ENCODE measurements at regions not wholly inside any gene's neighbourhood (a gene's known extent, or its start where the extent isn't known, plus 50 kb on each side); places are given as distances from the start of the nearest gene placed in this dataset.

- TF ChIP-seq STAT5B (CRISPR knock-in tag; IDR thresholded peaks at IDR 0.05), result no peak
- no peak for TF ChIP-seq GATA2 (CRISPR knock-in tag; IDR thresholded peaks at IDR 0.05)
- no peak for TF ChIP-seq NR2C1 (IDR thresholded peaks at IDR 0.05)
- TF ChIP-seq NR2C1 (tag; IDR thresholded peaks at IDR 0.05), result no peak
- no peak for TF ChIP-seq ZNF175 (CRISPR knock-in tag; IDR thresholded peaks at IDR 0.05; ENCODE audit: low read depth)
- TF ChIP-seq ZNF431 (CRISPR knock-in tag; IDR thresholded peaks at IDR 0.05), result no peak
- TF ChIP-seq IRF2 (CRISPR knock-in tag; IDR thresholded peaks at IDR 0.05), result no peak
- TF ChIP-seq, protein P1, sequence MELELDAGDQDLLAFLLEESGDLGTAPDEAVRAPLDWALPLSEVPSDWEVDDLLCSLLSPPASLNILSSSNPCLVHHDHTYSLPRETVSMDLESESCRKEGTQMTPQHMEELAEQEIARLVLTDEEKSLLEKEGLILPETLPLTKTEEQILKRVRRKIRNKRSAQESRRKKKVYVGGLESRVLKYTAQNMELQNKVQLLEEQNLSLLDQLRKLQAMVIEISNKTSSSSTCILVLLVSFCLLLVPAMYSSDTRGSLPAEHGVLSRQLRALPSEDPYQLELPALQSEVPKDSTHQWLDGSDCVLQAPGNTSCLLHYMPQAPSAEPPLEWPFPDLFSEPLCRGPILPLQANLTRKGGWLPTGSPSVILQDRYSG (tag; conservative IDR thresholded peaks at IDR 0.05; ENCODE audit: low read depth), result no peak
- TF ChIP-seq, protein P2, sequence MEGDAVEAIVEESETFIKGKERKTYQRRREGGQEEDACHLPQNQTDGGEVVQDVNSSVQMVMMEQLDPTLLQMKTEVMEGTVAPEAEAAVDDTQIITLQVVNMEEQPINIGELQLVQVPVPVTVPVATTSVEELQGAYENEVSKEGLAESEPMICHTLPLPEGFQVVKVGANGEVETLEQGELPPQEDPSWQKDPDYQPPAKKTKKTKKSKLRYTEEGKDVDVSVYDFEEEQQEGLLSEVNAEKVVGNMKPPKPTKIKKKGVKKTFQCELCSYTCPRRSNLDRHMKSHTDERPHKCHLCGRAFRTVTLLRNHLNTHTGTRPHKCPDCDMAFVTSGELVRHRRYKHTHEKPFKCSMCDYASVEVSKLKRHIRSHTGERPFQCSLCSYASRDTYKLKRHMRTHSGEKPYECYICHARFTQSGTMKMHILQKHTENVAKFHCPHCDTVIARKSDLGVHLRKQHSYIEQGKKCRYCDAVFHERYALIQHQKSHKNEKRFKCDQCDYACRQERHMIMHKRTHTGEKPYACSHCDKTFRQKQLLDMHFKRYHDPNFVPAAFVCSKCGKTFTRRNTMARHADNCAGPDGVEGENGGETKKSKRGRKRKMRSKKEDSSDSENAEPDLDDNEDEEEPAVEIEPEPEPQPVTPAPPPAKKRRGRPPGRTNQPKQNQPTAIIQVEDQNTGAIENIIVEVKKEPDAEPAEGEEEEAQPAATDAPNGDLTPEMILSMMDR (IDR thresholded peaks at IDR 0.05 in 2 of 3, conservative IDR thresholded peaks at IDR 0.05 in 1 of 3; ENCODE audit: insufficient read depth in 2 of 3, low read depth in 1 of 3, low read length in 3 of 3), result no peak
- TF ChIP-seq, protein P3, sequence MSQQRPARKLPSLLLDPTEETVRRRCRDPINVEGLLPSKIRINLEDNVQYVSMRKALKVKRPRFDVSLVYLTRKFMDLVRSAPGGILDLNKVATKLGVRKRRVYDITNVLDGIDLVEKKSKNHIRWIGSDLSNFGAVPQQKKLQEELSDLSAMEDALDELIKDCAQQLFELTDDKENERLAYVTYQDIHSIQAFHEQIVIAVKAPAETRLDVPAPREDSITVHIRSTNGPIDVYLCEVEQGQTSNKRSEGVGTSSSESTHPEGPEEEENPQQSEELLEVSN (IDR thresholded peaks at IDR 0.05; ENCODE audit: borderline replicate concordance in 1 of 2, extremely low read depth in 1 of 2, insufficient read depth in 1 of 2, insufficient read length in 1 of 2, low read depth in 1 of 2, low read length in 1 of 2, poor library complexity in 1 of 2, severe bottlenecking in 1 of 2), result no peak
- TF ChIP-seq MXI1 (IDR thresholded peaks at IDR 0.05; ENCODE audit: low read depth, low read length), result no peak
- no peak for TF ChIP-seq ZNF239 (CRISPR knock-in tag; IDR thresholded peaks at IDR 0.05)
- no peak for TF ChIP-seq EP300 (IDR thresholded peaks at IDR 0.05; ENCODE audit: low read length)
- no peak for TF ChIP-seq FOSL1 (tag; conservative IDR thresholded peaks at IDR 0.05)
- no peak for TF ChIP-seq PTBP1 (IDR thresholded peaks at IDR 0.05; ENCODE audit: low read depth, low read length)
Observed at GRCh38 chr7:26532471-26532870, 240.8 kb downstream of the SNX10 start.

Data from K562 (cell line).